B cell (primary cell): ENCODE measurements at regions not wholly inside any gene's neighbourhood (a gene's known extent, or its start where the extent isn't known, plus 50 kb on each side); places are given as distances from the start of the nearest gene placed in this dataset.

Source experiments
- ATAC-seq: fragments of 200-7000 bp; cut with Tn5 transposase; one replicate; pipeline ENCODE4 v1.10.0; 2021; ENCODE audit warnings: low read depth, mild to moderate bottlenecking, moderate number of reproducible peaks, moderate library complexity
- CTCF ChIA-PET: fragments of 350-600 bp; sonication (Branson Sonifier 250); formaldehyde crosslinking; loops from one replicate; lab custom pipeline; 2021; ENCODE audit warnings: antibody characterized with exemption, inconsistent platforms; lab: Charles Lee
- POLR2A ChIA-PET: fragments of 350-600 bp; sonication (Branson Sonifier 250); formaldehyde crosslinking; loops from one replicate; lab custom pipeline; 2021; ENCODE audit warnings: antibody characterized with exemption; lab: Charles Lee
- DNase-seq: peaks from one replicate; pipeline ENCODE4 v3.0.0; 2013
- H2AFZ ChIP-seq: 2 replicates; pipeline ENCODE4 v1.6.1; 2012; ENCODE audit warnings: mild to moderate bottlenecking, low read depth, low read length; ENCODE audit not compliant: insufficient read depth, poor library complexity, severe bottlenecking
- H3K27ac ChIP-seq, 2 donors: 1 replicate in 1 of 2; 2 replicates in 1 of 2; pipeline ENCODE4 v1.5.1; 2012 to 2013; ENCODE audit warnings: low read length in 2 of 2, mild to moderate bottlenecking in 2 of 2, moderate library complexity in 1 of 2
- H3K27me3 ChIP-seq, 4 experiments: fragments of 200-600 bp in 1 of 4; sonication (generic) in 1 of 4; replicated peaks in 1 of 4; 1 replicate in 2 of 4; 2 replicates in 2 of 4; pipeline versions ENCODE4 v1.6.1 to v1.7.0; 2013 to 2016; ENCODE audit warnings: low read length in 3 of 4, mild to moderate bottlenecking in 2 of 4, mixed read lengths in 1 of 4, moderate library complexity in 1 of 4; ENCODE audit not compliant: insufficient read depth in 4 of 4, control insufficient read depth in 3 of 4; ENCODE audit errors: control extremely low read depth in 1 of 4
- H3K36me3 ChIP-seq, 2 experiments: replicated peaks in 1 of 2; 1 replicate in 1 of 2; 2 replicates in 1 of 2; pipeline versions ENCODE4 v1.6.1 to v1.7.1; 2013; ENCODE audit warnings: low read length in 1 of 2; ENCODE audit not compliant: insufficient read depth in 2 of 2, control insufficient read depth in 1 of 2; ENCODE audit errors: control extremely low read depth in 1 of 2, extremely low read depth in 1 of 2
- H3K4me1 ChIP-seq, 2 donors: fragments of 200-600 bp in 1 of 2; sonication (generic) in 1 of 2; 1 replicate in 1 of 2; 2 replicates in 1 of 2; pipeline versions ENCODE4 v1.5.1 to v1.6.1; 2013 to 2017; ENCODE audit warnings: low read length in 2 of 2; ENCODE audit not compliant: control insufficient read depth in 2 of 2, insufficient read depth in 2 of 2
- H3K4me2 ChIP-seq: replicated peaks from 2 replicates; pipeline ENCODE3; 2012; ENCODE audit warnings: mild to moderate bottlenecking, low read depth, low read length; ENCODE audit not compliant: poor library complexity, severe bottlenecking
- H3K4me3 ChIP-seq, 5 experiments: fragments of 200-600 bp in 1 of 5; sonication (generic) in 1 of 5; 1 replicate in 3 of 5; 2 replicates in 2 of 5; pipeline versions ENCODE4 v1.5.1 to v1.7.0; 2011 to 2016; ENCODE audit warnings: low read length in 4 of 5, mild to moderate bottlenecking in 4 of 5, low read depth in 2 of 5, control low read depth in 1 of 5, moderate library complexity in 1 of 5; ENCODE audit not compliant: insufficient read depth in 1 of 5; ENCODE audit errors: control extremely low read depth in 1 of 5, extremely low read depth in 1 of 5
- H3K79me2 ChIP-seq: fragments of 200-600 bp; sonication (generic); one replicate; pipeline ENCODE4 v1.6.0; 2016; ENCODE audit warnings: low read length; ENCODE audit not compliant: control insufficient read depth, insufficient read depth
- H3K9ac ChIP-seq: fragments of 200-600 bp; sonication (generic); 2 replicates; pipeline ENCODE4 v1.6.1; 2017; ENCODE audit warnings: mild to moderate bottlenecking, low read length, moderate library complexity
- H3K9me3 ChIP-seq, 3 donors: one replicate each; pipeline versions ENCODE4 v1.6.1 to v1.7.1; 2013; ENCODE audit warnings: low read length in 2 of 3; ENCODE audit not compliant: control insufficient read depth in 2 of 3, insufficient read depth in 1 of 3; ENCODE audit errors: control extremely low read depth in 1 of 3
- H4K20me1 ChIP-seq: 2 replicates; pipeline ENCODE4 v1.6.0; 2012; ENCODE audit warnings: mild to moderate bottlenecking, low read length; ENCODE audit not compliant: insufficient read depth, control insufficient read depth, poor library complexity, severe bottlenecking
- H3K27ac Mint-ChIP-seq: one replicate; pipeline ENCODE4 v1.8.0; 2021; ENCODE audit warnings: mixed read lengths
- H3K27me3 Mint-ChIP-seq: one replicate; pipeline ENCODE4 v1.8.0; 2021; ENCODE audit warnings: mixed read lengths
- H3K4me1 Mint-ChIP-seq: one replicate; pipeline ENCODE4 v1.8.0; 2021; ENCODE audit warnings: mixed read lengths
- H3K4me3 Mint-ChIP-seq: one replicate; pipeline ENCODE4 v1.8.0; 2021; ENCODE audit warnings: mixed read lengths
- H3K9me3 Mint-ChIP-seq: one replicate; pipeline ENCODE4 v1.8.0; 2022; ENCODE audit warnings: mixed read lengths; ENCODE audit not compliant: insufficient read depth
- EZH2 ChIP-seq: IDR thresholded peaks from 2 replicates; pipeline ENCODE4 v1.6.1; 2012; ENCODE audit warnings: borderline replicate concordance, low read depth, mild to moderate bottlenecking, moderate library complexity, low read length; ENCODE audit not compliant: insufficient read depth, poor library complexity, severe bottlenecking
- WGBS: methylation state at CpG from one replicate; pipeline ENCODE4 v1.1.5; 2013; ENCODE audit warnings: missing lambda C conversion rate; ENCODE audit not compliant: insufficient coverage; 5-methylcytosine and 5-hydroxymethylcytosine counted together
- intact Hi-C: fragments of 100-400 bp; cut with micrococcal nuclease; formaldehyde crosslinking; loops from one replicate; pipeline ENCODE4 v1.10.0; 2022
- TF ChIP-seq, protein P1 (sequence below): fragments of 200-600 bp; IDR thresholded peaks from one replicate; pipeline ENCODE4 v1.8.0; 2022; ENCODE audit warnings: antibody characterized with exemption, mild to moderate bottlenecking

DNA sequence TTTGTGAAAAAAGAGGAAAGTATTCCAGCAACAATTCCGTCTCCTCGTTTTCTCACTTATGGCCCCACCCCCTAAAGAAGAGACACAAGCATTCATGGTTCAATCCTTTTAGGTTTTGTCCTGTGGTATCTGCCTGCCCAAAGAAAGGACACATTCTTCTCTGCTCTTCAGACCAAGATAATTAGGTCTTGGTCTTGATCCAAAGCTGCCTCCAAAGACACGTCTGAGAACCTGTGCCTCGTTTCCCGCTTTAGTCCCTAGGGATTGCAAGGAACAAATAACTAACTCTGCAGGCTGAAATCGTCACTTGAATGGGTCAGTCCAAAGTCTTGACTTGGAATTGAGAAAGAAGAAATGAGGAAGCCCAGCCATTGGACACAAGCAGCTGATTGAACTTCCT lies 202.7 kb upstream of the FAR2 start:
- H3K9ac ChIP-seq, result no peak overlapping the region
- Mint-ChIP-seq H3K27ac (no peak overlapping the region), H3K27me3 (no peaks in the 10 kb centered on the region), H3K4me3 (no peak overlapping the region), H3K9me3 (peaks cover 2% of the 10 kb centered on the region), H3K4me1 (no peaks in the 10 kb centered on the region)
- POLR2A ChIA-PET, result no interaction called here
- H2AFZ ChIP-seq, result no peak overlapping the region
- ATAC-seq (no peak), DNase-seq (no peak)
- H3K36me3 ChIP-seq, result no peaks in the 10 kb centered on the region
- CTCF ChIA-PET, result no interaction called here
- H3K4me3 ChIP-seq, result no peak overlapping the region
- no peak for TF ChIP-seq EZH2
- no peaks in the 10 kb centered on the region for H3K4me1 ChIP-seq
- intact Hi-C loops, result no loop called here
- no peaks in the 10 kb centered on the region for H4K20me1 ChIP-seq
- no peaks in the 10 kb centered on the region for H3K27me3 ChIP-seq
- no peak overlapping the region for H3K27ac ChIP-seq
- 87% methylated on average over 5 of the region's 6 CpGs for WGBS
- no peak overlapping the region for H3K4me2 ChIP-seq
- H3K79me2 ChIP-seq, result no peaks in the 10 kb centered on the region
- H3K9me3 ChIP-seq, result no peaks in the 10 kb centered on the region

DNA sequence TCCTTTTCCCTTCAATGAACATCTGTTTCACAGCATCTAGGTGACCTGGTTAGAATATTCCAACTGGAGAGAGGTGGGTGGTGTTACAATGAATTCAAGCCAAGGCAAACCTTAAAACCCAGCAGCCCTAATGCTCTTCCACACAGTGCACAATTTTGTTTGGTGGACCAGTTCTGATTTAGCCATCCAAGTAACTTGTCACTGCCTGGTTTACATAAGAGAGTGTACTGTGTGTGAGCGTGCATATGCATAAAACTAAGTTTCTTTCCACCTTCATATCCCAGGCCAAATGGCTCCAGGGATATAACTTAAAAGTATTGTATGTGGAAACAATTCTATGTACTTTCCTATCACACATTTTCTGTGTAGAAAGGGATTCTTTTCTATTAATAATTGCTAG lies 200.4 kb upstream of the FAR2 start:
- POLR2A ChIA-PET, result no interaction called here
- H4K20me1 ChIP-seq, result no peaks in the 10 kb centered on the region

More for the DNA sequence above, 200.4 kb upstream of the FAR2 start:
- Histone ChIP-seq H2AFZ (no peak overlapping the region), H3K4me2 (no peak overlapping the region), H3K9ac (no peak overlapping the region), H3K4me1 (no peaks in the 10 kb centered on the region), H3K27ac (no peak overlapping the region), H3K36me3 (no peaks in the 10 kb centered on the region), H3K9me3 (no peaks in the 10 kb centered on the region), H3K27me3 (no peaks in the 10 kb centered on the region), H3K79me2 (no peaks in the 10 kb centered on the region), H3K4me3 (no peak overlapping the region)
- Mint-ChIP-seq H3K9me3 (peaks cover 2% of the 10 kb centered on the region), H3K4me1 (no peaks in the 10 kb centered on the region), H3K27ac (no peak overlapping the region), H3K27me3 (no peaks in the 10 kb centered on the region), H3K4me3 (no peak overlapping the region)
- WGBS, result no CpG with 5 or more reads among the region's 1 CpG
- TF ChIP-seq EZH2, result no peak
- TF ChIP-seq, protein P1, sequence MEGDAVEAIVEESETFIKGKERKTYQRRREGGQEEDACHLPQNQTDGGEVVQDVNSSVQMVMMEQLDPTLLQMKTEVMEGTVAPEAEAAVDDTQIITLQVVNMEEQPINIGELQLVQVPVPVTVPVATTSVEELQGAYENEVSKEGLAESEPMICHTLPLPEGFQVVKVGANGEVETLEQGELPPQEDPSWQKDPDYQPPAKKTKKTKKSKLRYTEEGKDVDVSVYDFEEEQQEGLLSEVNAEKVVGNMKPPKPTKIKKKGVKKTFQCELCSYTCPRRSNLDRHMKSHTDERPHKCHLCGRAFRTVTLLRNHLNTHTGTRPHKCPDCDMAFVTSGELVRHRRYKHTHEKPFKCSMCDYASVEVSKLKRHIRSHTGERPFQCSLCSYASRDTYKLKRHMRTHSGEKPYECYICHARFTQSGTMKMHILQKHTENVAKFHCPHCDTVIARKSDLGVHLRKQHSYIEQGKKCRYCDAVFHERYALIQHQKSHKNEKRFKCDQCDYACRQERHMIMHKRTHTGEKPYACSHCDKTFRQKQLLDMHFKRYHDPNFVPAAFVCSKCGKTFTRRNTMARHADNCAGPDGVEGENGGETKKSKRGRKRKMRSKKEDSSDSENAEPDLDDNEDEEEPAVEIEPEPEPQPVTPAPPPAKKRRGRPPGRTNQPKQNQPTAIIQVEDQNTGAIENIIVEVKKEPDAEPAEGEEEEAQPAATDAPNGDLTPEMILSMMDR, result no peak
- intact Hi-C loops, result no loop called here
- CTCF ChIA-PET, result no interaction called here
- no peak for DNase-seq
- ATAC-seq, result no peak
